MCF 10A (cell line): ENCODE measurements at regions not wholly inside any gene's neighbourhood (a gene's known extent, or its start where the extent isn't known, plus 50 kb on each side); places are given as distances from the start of the nearest gene placed in this dataset.

Experiments
- BruUV-seq: library from RNA; stranded (reverse); fragments of 400-500 nt; replicated peaks from 2 replicates; lab custom pipeline; 2021; lab: Mats Ljungman, UMichigan
- CTCF ChIA-PET: fragments of 300-600 bp; sonication (Branson Sonifier 250); formaldehyde crosslinking; extraction: SDS; loops from one replicate; lab custom pipeline; 2021; ENCODE audit warnings: antibody characterized with exemption, inconsistent platforms; lab: Yijun Ruan, JAX
- POLR2A ChIA-PET: fragments of 300-600, 350-650 bp; sonication (Branson Sonifier 250); formaldehyde crosslinking; extraction: SDS; loops from one replicate; lab custom pipeline; 2020; ENCODE audit warnings: antibody characterized with exemption, inconsistent platforms; lab: Yijun Ruan, JAX
- DNase-seq: peaks from one replicate; pipeline ENCODE4 v3.0.0-alpha.2; 2018; ENCODE audit not compliant: unreplicated experiment
- H3K27ac Mint-ChIP-seq: one replicate; pipeline ENCODE4 v1.8.0; 2022; ENCODE audit warnings: mild to moderate bottlenecking, low read depth, mixed read lengths; ENCODE audit not compliant: unreplicated experiment
- H3K27me3 Mint-ChIP-seq: one replicate; pipeline ENCODE4 v1.8.0; 2022; ENCODE audit warnings: mixed read lengths; ENCODE audit not compliant: insufficient read depth, unreplicated experiment
- H3K36me3 Mint-ChIP-seq: one replicate; pipeline ENCODE4 v1.8.0; 2022; ENCODE audit warnings: mild to moderate bottlenecking, moderate library complexity, mixed read lengths; ENCODE audit not compliant: insufficient read depth, unreplicated experiment
- H3K4me1 Mint-ChIP-seq: one replicate; pipeline ENCODE4 v1.8.0; 2022; ENCODE audit warnings: mixed read lengths; ENCODE audit not compliant: insufficient read depth, unreplicated experiment
- H3K4me3 Mint-ChIP-seq: one replicate; pipeline ENCODE4 v1.8.0; 2022; ENCODE audit warnings: mild to moderate bottlenecking, moderate library complexity, mixed read lengths; ENCODE audit not compliant: unreplicated experiment
- H3K9me3 Mint-ChIP-seq: one replicate; pipeline ENCODE4 v1.8.0; 2022; ENCODE audit warnings: mixed read lengths; ENCODE audit not compliant: unreplicated experiment
- CTCF ChIP-seq: fragments of 200-600 bp; IDR thresholded peaks from one replicate; pipeline ENCODE4 v1.8.0; 2022; ENCODE audit warnings: antibody characterized with exemption, mild to moderate bottlenecking; ENCODE audit not compliant: unreplicated experiment
- intact Hi-C: fragments of 100-400 bp; cut with micrococcal nuclease; formaldehyde crosslinking; loops from 2 replicates; pipeline ENCODE4 v1.14.1; 2022

GRCh38 chr10:33398796-33399195 lies 64.3 kb upstream of the NRP1 start:
- intact Hi-C loops: no loop called here
- POLR2A ChIA-PET: no interaction called here
- DNase-seq: no peak
- no peaks in the 10 kb centered on the region for H3K27me3 Mint-ChIP-seq
- BruUV-seq: no TSS peak
- CTCF ChIA-PET: no interaction called here
- no peak overlapping the region for H3K27ac Mint-ChIP-seq
- no peaks in the 10 kb centered on the region for H3K4me1 Mint-ChIP-seq
- H3K9me3 Mint-ChIP-seq: peaks cover 11% of the 10 kb centered on the region
- no peak overlapping the region for H3K4me3 Mint-ChIP-seq
- no peak for TF ChIP-seq CTCF
- no peaks in the 10 kb centered on the region for H3K36me3 Mint-ChIP-seq

GRCh38 chr10:33396938-33397337 lies 62.5 kb upstream of the NRP1 start:
- BruUV-seq: no TSS peak

GRCh38 chr10:33396279-33396678 lies 61.8 kb upstream of the NRP1 start:
- intact Hi-C loops: no loop called here
- Mint-ChIP-seq H3K9me3 (peaks cover 11% of the 10 kb centered on the region), H3K4me1 (no peaks in the 10 kb centered on the region), H3K36me3 (no peaks in the 10 kb centered on the region), H3K27ac (no peak overlapping the region), H3K4me3 (no peak overlapping the region), H3K27me3 (no peaks in the 10 kb centered on the region)
- ChIA-PET POLR2A (interaction anchor here (0.7 kb wide), 1 partner anchor 50 kb away, joined by 3 read pairs; no protein-coding TSS in a partner anchor), CTCF (no interaction called here)
- no peak for DNase-seq
- BruUV-seq: no TSS peak
- no peak for TF ChIP-seq CTCF

More at GRCh38 chr10:33396938-33397337, 62.5 kb upstream of the NRP1 start:
- intact Hi-C loops: no loop called here
- DNase-seq: no peak
- ChIA-PET CTCF (no interaction called here), POLR2A (no interaction called here)
- TF ChIP-seq CTCF: no peak
- Mint-ChIP-seq H3K27ac (no peak overlapping the region), H3K4me1 (no peaks in the 10 kb centered on the region), H3K27me3 (no peaks in the 10 kb centered on the region), H3K36me3 (no peaks in the 10 kb centered on the region), H3K4me3 (no peak overlapping the region), H3K9me3 (peaks cover 11% of the 10 kb centered on the region)

- no peak for TF ChIP-seq CTCF
- POLR2A ChIA-PET: no interaction called here
- no peak overlapping the region for H3K4me3 Mint-ChIP-seq
- BruUV-seq: no TSS peak
- H3K9me3 Mint-ChIP-seq: peaks cover 11% of the 10 kb centered on the region
- CTCF ChIA-PET: no interaction called here
- no peaks in the 10 kb centered on the region for H3K27me3 Mint-ChIP-seq
- DNase-seq: no peak
- no peaks in the 10 kb centered on the region for H3K36me3 Mint-ChIP-seq
- intact Hi-C loops: no loop called here
- H3K27ac Mint-ChIP-seq: no peak overlapping the region
- H3K4me1 Mint-ChIP-seq: no peaks in the 10 kb centered on the region
These were observed 60.7 kb upstream of the NRP1 start for GRCh38 chr10:33395201-33395600.
